ENCODE measurements at regions not wholly inside any gene's neighbourhood (a gene's known extent, or its start where the extent isn't known, plus 50 kb on each side); places are given as distances from the start of the nearest gene placed in this dataset.

DNA sequence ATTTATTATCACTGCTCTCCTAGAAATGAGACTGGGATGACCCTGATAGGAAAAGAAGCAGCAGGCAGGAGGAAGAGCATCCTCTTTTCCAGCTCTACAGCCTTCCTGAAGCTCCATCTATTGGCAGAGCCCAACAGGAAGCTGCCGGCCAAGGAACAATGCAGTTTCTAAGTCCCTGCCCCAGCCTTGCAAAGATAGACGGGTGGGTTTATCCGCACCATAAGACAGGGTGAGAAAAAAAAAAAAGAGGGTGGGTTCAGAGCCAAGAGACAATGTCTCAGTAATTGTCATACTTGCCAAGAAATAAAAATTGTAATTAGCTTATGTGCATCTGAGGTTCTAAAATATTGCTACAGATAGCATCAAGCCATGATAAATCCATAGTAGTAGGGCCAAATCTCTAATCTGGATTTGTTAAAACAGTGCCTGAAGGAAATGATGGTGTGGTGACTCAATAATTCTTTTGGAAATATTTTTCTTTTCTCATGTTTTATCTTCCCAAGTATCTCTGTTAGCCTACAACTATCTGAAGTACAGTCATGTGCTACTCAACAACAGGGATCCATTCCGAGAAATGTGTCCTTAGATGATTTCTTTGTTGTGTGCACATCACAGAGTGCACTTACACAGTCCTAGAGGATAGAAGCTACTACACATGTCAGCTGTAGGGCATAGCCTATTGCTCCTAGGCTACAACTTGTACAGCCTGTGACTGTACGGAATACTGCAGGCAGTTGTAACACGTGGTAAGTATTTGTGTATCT, 242.9 kb upstream of the CXCL12 start:
- no peak for DNase-seq

DNA sequence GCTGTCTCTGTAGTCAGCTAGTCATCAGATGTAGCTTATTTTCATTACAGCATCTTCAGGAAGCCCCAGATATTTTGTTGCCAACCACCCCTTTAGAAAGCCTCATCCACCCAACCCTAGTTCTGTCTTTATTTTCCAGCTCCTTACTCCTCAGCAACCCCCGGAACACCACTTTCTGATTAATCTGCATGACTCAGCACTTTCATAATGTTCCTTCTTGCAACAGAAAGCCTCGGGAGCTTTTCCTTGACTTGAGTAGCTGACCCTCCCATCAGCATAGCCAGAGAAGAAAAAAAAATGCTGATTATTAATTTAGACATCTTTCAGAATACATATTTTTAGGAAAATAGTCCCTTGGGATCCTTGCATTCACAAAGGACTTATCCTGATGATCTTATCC, 244.0 kb upstream of the CXCL12 start:
- no peak for DNase-seq

- no peak for DNase-seq
Observed at GRCh38 chr10:44635176-44635575, 250.3 kb upstream of the CXCL12 start.

- DNase-seq, result no peak
Observed at GRCh38 chr10:44636625-44637024, 251.7 kb upstream of the CXCL12 start.

- no peak for DNase-seq
Observed at GRCh38 chr10:44640429-44640828, 255.5 kb upstream of the CXCL12 start.

DNA sequence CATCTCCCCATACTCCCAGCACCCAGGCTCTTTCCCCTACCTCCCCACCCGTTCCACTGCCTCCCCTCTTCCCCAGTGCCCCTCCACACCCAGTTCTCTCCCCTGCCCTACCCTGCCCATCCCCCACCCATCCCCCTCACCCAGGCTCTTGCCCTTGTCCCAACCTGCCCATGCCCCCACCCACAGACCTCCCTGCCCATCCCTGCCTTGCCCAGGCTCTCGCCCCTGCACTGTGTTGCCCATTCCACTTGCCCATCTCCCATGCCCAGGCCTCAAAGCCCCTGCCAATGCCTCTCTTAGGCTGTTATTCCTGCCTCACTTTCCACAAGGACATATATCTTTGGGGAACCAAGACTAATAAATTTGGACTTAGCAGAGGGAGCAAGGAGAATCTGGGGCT, 262.6 kb upstream of the CXCL12 start:
- no peak for DNase-seq

- DNase-seq, result no peak
Observed at GRCh38 chr10:44647877-44648542, 263.1 kb upstream of the CXCL12 start.

GRCh38 chr10:44650691-44651661, 260.2 kb upstream of the TMEM72 start:
- no peak for DNase-seq

DNA sequence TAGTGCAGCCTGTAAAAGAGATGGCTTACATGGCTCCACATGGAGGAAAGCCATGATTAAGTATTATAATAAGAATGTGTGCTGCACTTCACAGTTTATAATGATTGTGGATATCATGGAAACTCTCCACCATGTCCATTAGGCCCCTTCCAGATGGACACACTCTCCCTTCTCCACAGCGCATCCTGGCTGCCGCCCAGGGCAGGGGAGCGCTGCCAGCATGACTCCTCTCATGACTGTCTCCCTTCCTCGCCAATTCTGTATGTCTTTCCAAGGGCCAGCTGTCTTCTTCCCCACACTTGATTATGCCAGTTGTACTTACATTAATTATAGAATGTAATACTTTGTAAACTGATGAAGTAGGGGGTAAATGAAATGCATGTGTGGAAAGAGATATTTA, 259.3 kb upstream of the TMEM72 start:
- DNase-seq, result no peak

DNA sequence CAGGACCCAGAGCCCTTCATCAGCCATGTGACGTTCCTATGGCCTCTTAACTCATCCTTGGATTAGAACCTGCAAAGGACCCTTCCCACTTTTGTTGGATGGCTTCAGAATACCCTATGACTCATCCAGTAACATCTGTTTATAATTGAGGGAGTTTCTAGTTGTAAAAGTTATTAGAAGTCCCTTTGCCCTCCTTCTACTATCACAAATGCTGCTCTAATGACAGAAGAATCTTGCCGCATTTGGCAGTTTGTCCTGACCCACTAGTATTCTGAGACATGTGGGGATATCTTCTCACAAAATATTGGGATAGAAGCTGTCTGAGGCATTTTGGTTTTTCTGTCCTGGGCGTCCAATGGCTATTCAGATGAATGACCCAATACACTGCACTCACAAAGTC, 251.8 kb upstream of the TMEM72 start:
- DNase-seq, result no peak

- no peak for DNase-seq
Observed at GRCh38 chr10:44660271-44660670, 250.9 kb upstream of the TMEM72 start.

GRCh38 chr10:44662051-44662450, 249.1 kb upstream of the TMEM72 start:
- no peak for DNase-seq

GRCh38 chr10:44668336-44668735, 242.8 kb upstream of the TMEM72 start:
- no peak for DNase-seq

- no peak for DNase-seq
Observed at GRCh38 chr10:44671319-44671718, 239.8 kb upstream of the TMEM72 start.

GRCh38 chr10:44673245-44673983, 237.7 kb upstream of the TMEM72 start:
- no peak for DNase-seq

GRCh38 chr10:44674536-44675386, 236.4 kb upstream of the TMEM72 start:
- DNase-seq, result no peak

DNA sequence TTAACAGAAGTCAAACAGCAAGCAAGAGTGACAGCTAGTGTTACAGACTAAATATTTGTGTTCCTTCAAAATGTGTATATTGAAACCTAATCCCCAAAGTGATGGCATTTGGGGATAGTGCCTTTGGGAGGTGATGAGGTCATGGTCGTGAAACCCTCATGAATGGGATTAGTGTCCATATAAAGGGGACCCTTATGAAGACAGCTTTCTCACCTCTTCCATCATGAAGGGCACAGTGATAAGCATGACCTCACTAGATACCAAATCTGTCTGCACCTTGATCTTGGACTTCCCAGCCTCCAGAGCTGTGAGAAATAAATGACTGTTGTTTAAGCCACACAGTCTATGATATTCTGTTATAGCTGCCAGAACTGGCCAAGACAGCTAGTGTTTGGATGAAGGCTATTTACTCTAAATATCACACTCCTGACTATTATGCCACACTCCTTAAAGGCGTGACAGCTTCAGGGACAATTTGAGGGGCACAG, 235.7 kb upstream of the TMEM72 start:
- no peak for DNase-seq

GRCh38 chr10:44680764-44681163, 230.4 kb upstream of the TMEM72 start:
- DNase-seq, result no peak

DNA sequence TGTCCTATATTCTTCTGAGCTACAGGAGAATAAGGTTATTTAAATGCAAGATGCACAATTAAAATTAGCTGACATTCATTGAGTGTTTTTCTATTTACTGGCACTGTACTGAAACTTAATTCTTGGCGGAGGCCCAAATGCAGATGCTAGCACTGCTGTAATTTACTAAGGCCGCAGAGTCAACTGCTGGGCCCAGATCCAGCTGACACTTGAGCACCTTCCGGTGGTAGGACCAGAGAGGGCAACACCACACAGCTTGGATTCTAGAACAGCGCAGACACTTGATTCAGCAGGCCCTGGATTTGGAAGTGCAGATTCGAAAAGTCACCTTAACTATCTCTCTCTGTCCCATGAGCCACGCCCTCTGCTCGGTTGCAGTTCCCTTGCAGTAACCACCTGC, 228.6 kb upstream of the TMEM72 start:
- no peak for DNase-seq

DNA sequence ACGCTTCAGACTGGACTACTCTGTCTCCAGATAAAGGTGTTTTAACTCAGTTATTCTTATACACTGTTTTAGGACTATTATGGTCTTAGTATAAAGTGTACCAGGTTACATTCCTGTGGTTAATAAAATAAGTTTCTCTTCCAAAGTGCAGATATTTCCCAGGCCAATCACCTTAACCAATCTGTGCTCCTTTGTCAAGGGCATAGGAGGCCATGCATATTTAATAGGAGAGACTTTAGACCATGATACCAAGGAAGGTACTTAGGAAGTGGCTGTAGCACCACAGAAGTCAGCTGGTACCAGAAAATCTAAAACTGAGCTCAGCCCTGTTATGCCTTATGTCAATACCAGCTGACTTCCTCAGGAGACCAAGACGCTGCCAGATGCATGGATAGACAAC, 226.5 kb upstream of the TMEM72 start:
- DNase-seq, result no peak

DNA sequence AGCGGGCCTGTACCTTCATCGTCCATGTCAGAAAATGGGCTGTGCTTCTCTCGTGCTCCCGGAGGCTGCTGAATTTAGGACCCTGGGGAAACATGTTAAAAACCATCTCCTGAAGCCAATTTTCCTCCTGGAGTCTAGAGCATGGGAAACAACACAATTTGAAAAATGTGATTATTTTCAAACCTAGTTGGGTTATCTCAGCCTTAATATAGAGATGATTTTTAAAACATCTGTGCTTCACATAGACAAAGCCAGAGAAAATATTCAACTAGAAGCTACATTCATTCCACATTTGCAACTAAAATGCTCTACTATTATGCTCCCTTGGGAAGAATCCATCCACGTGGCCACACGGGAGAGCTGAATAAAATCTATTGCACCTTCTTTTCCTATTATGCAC, 225.9 kb upstream of the TMEM72 start:
- DNase-seq, result no peak

GRCh38 chr10:44685747-44686146, 225.4 kb upstream of the TMEM72 start:
- DNase-seq, result no peak

All from AML-193 (cell line).